ENCODE measurements at regions not wholly inside any gene's neighbourhood (a gene's known extent, or its start where the extent isn't known, plus 50 kb on each side); places are given as distances from the start of the nearest gene placed in this dataset.

- no peak for DNase-seq (ENCODE audit: low read depth)
Measured at GRCh38 chr22:34344702-34345101, 424.4 kb upstream of the LARGE1 start.

DNA sequence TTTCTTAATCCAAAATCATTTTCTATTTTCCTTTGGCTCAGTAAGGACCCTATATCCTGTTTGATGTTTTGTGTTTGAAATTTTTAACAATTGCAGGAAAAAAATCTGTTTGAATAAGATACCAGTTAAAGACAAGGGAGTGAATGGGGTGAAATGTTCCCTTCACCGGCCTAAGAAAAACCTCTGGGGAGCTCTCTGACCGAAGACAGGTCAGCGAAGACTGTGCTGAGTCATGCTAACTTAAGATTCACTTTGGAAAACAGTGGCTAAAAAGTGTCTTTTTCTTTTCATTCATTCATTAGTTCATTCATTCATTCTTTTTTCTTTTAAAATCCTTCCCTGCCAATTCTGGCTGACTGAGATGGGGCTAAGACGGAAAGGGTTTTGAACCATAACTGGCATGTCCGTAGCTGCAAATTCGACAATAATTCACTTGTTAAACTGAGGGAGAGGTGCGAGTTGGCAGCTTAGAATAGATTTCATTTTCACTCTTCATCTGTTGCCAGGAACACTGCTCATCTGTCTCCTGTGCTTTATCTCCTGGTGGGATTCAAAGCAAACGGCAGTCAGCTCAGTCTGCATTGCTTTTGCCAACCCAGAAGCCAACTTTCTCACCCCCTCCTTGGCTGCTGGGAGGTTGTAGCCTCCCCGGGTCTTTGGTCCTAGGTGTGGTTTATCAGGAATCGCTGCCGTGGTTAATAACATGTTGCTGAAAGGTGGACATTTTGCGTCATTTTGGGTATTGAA lies 434.0 kb upstream of the LARGE1 start:
- H3K4me3 ChIP-seq (ENCODE audit: low read length): no peak overlapping the region
- DNase-seq (ENCODE audit: low read depth): no peak
- TF ChIP-seq, protein P1, sequence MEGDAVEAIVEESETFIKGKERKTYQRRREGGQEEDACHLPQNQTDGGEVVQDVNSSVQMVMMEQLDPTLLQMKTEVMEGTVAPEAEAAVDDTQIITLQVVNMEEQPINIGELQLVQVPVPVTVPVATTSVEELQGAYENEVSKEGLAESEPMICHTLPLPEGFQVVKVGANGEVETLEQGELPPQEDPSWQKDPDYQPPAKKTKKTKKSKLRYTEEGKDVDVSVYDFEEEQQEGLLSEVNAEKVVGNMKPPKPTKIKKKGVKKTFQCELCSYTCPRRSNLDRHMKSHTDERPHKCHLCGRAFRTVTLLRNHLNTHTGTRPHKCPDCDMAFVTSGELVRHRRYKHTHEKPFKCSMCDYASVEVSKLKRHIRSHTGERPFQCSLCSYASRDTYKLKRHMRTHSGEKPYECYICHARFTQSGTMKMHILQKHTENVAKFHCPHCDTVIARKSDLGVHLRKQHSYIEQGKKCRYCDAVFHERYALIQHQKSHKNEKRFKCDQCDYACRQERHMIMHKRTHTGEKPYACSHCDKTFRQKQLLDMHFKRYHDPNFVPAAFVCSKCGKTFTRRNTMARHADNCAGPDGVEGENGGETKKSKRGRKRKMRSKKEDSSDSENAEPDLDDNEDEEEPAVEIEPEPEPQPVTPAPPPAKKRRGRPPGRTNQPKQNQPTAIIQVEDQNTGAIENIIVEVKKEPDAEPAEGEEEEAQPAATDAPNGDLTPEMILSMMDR (conservative IDR thresholded peaks at IDR 0.05; ENCODE audit: low read depth, low read length): no peak

More at GRCh38 chr22:34344702-34345101, 424.4 kb upstream of the LARGE1 start:
- TF ChIP-seq, protein P1 (conservative IDR thresholded peaks at IDR 0.05; ENCODE audit: low read depth, low read length): no peak
- H3K4me3 ChIP-seq (ENCODE audit: low read length): no peak overlapping the region

GRCh38 chr22:34356481-34356880 lies 436.2 kb upstream of the LARGE1 start:
- no peak overlapping the region for H3K4me3 ChIP-seq (ENCODE audit: low read length)
- TF ChIP-seq, protein P1 (conservative IDR thresholded peaks at IDR 0.05; ENCODE audit: low read depth, low read length): no peak
- no peak for DNase-seq (ENCODE audit: low read depth)

DNA sequence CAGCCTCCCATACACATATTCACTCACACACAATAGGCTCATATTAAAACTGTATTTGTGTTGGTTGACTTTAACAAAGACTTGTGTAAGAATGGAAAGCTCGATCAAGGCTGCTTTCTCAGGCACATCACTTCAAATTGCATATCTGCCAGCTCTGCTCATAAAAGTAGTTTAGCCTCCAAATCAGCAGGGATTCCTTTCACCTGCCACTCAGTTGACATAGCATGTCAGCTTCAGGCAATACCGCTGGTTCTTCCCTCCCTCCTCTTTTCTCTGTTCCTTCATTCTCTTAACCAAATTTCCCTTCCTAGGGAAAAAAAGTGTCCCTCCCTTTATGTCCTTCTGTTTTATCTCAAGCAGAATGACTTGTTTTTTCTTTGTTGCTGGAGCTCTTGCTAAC lies 450.4 kb upstream of the LARGE1 start:
- TF ChIP-seq, protein P1 (conservative IDR thresholded peaks at IDR 0.05; ENCODE audit: low read depth, low read length): no peak
- H3K4me3 ChIP-seq (ENCODE audit: low read length): no peak overlapping the region
- DNase-seq (ENCODE audit: low read depth): no peak

GRCh38 chr22:34379825-34380224 lies 459.5 kb upstream of the LARGE1 start:
- TF ChIP-seq, protein P1 (conservative IDR thresholded peaks at IDR 0.05; ENCODE audit: low read depth, low read length): no peak
- no peak for DNase-seq (ENCODE audit: low read depth)
- no peak overlapping the region for H3K4me3 ChIP-seq (ENCODE audit: low read length)

DNA sequence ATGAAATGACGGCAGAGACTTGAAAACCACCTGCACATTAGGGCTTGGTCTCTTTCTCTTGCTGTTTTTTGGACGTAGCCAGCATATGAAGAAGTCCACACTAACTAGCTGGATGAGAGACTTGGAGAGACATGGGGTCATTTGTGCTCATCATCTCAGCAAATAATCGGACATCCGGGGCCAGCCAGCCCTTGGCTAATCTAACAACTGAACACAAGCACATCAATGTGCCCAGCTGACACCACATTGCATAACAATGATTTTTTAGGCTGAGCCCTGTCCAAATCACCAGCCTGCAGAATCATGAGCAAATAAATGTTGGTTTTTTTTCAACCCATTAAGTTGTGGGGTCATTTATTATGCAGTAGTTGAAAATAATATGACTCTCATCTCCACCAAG lies 460.3 kb upstream of the LARGE1 start:
- H3K4me3 ChIP-seq (ENCODE audit: low read length): no peak overlapping the region
- TF ChIP-seq, protein P1 (conservative IDR thresholded peaks at IDR 0.05; ENCODE audit: low read depth, low read length): no peak
- no peak for DNase-seq (ENCODE audit: low read depth)

DNA sequence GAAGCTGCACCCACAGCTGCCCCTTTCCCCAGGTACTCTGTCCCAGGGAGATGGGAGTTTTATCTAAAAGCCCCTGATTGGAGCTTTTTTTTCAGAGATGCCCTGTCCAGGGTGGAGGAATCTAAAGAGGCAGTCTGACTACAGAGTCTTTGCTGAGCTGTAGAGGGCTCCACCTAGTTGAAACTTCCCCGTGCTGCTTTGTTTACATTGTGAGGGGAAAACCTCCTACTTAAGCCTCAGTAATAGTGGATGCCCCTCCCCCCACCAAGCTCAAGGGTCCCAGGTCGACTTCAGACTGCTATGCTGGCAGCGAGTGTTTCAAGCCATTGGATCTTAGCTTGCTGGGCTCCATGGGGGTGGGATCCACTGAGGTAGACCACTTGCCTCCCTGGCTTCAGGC lies 470.1 kb upstream of the LARGE1 start:
- DNase-seq (ENCODE audit: low read depth): no peak
- TF ChIP-seq, protein P1 (conservative IDR thresholded peaks at IDR 0.05; ENCODE audit: low read depth, low read length): no peak
- H3K4me3 ChIP-seq (ENCODE audit: low read length): no peak overlapping the region

All from retinal pigment epithelial cell (primary cell).